Nephron (organoid): ENCODE measurements at regions not wholly inside any gene's neighbourhood (a gene's known extent, or its start where the extent isn't known, plus 50 kb on each side); places are given as distances from the start of the nearest gene placed in this dataset.

Source experiments
- H3K27ac Mint-ChIP-seq, 3 experiments: 2 replicates each; pipeline ENCODE4 v1.8.0; 2020; ENCODE audit warnings: mixed read lengths in 3 of 3, mild to moderate bottlenecking in 2 of 3, moderate library complexity in 1 of 3
- H3K27me3 Mint-ChIP-seq: 2 replicates; pipeline ENCODE4 v1.8.0; 2021; ENCODE audit warnings: low read depth, mild to moderate bottlenecking, moderate library complexity, mixed read lengths
- H3K36me3 Mint-ChIP-seq: 2 replicates; pipeline ENCODE4 v1.8.0; 2020; ENCODE audit warnings: low read depth, mixed read lengths
- H3K4me1 Mint-ChIP-seq: 2 replicates; pipeline ENCODE4 v1.8.0; 2020; ENCODE audit warnings: mixed read lengths
- H3K4me3 Mint-ChIP-seq, 3 experiments: 2 replicates each; pipeline ENCODE4 v1.8.0; 2020; ENCODE audit warnings: mild to moderate bottlenecking in 3 of 3, mixed read lengths in 3 of 3, moderate library complexity in 2 of 3
- H3K9me3 Mint-ChIP-seq: 2 replicates; pipeline ENCODE4 v1.8.0; 2020; ENCODE audit warnings: mixed read lengths
- TF ChIP-seq, protein P1 (sequence below), 3 experiments: fragments of 200-600 bp; sonication (generic); IDR thresholded peaks; one replicate each; pipeline ENCODE4 v1.5.0; 2021; ENCODE audit warnings: antibody characterized with exemption in 3 of 3; ENCODE audit not compliant: unreplicated experiment in 3 of 3

DNA sequence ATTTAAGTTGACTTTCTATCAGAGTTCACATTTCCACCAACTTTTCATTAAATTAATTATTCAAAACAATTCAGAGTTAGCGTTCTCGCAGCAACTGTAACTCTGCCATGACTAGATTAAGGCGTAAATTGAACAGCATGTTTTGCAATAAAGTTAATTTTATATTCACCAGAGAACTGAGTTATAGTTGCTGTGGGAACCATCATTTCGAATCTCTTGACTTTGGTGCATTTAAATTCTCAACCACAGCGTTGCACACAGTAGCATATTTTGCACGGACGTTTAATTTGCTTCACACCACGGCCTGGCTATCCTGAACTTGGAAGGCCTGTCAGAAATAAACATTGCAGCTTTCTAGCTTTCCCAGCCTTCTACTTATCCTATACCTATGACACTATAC is 144.3 kb upstream of the WWC1 start:
- Mint-ChIP-seq H3K27ac (peak overlapping the region in 1 of 3 experiments; percentile 29), H3K4me1 (peaks cover 10% of the 10 kb centered on the region), H3K9me3 (peaks cover 6% of the 10 kb centered on the region), H3K4me3 (no peak overlapping the region), H3K36me3 (no peaks in the 10 kb centered on the region), H3K27me3 (peaks cover 15% of the 10 kb centered on the region)
- TF ChIP-seq, protein P1, sequence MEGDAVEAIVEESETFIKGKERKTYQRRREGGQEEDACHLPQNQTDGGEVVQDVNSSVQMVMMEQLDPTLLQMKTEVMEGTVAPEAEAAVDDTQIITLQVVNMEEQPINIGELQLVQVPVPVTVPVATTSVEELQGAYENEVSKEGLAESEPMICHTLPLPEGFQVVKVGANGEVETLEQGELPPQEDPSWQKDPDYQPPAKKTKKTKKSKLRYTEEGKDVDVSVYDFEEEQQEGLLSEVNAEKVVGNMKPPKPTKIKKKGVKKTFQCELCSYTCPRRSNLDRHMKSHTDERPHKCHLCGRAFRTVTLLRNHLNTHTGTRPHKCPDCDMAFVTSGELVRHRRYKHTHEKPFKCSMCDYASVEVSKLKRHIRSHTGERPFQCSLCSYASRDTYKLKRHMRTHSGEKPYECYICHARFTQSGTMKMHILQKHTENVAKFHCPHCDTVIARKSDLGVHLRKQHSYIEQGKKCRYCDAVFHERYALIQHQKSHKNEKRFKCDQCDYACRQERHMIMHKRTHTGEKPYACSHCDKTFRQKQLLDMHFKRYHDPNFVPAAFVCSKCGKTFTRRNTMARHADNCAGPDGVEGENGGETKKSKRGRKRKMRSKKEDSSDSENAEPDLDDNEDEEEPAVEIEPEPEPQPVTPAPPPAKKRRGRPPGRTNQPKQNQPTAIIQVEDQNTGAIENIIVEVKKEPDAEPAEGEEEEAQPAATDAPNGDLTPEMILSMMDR (IDR thresholded peaks at IDR 0.05; ENCODE audit: unreplicated experiment in 3 of 3): no peak

DNA sequence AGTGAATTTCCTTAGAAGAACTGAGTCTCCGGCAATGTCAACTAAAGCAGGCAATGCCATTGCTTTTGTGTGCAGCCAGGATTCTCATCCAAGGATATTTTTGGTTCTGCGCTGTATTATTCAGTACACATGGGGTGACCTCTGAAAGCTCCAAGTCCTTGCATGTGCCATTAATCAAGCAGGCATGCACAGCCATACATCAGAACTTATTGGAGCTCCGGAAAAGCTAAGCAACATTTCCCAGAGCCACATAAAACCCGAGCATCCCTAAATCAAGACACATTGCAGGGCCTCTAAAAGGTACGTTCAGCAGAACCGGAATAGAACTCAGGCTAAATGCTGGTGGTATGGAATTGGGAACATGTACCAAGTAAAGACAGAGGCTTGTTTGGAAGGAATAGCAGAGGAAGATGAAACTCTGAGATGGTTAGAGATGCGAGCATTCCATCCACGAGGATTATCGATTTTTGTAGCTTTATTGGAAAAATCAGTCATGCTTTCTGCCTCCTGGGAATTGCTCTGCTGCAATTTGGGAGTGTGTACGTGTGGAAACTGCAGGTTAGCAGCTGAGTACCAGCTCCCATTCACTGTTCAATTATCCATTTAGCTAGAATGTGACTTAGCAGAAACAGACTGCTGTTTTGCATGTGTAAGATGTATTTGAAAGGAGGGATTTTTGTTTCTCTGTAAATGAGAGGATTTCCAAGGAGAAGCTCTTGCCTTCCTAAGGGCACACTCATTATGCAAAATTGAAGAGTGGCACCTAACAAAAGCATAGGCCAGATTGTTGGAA is 143.7 kb upstream of the WWC1 start:
- peaks cover 15% of the 10 kb centered on the region for H3K27me3 Mint-ChIP-seq
- peaks cover 6% of the 10 kb centered on the region for H3K9me3 Mint-ChIP-seq
- H3K27ac Mint-ChIP-seq: peak overlapping the region in 2 of 3 experiments; percentile 29 to 44
- H3K4me3 Mint-ChIP-seq: no peak overlapping the region
- H3K4me1 Mint-ChIP-seq: peaks cover 10% of the 10 kb centered on the region
- H3K36me3 Mint-ChIP-seq: no peaks in the 10 kb centered on the region
- TF ChIP-seq, protein P1 (IDR thresholded peaks at IDR 0.05; ENCODE audit: unreplicated experiment in 3 of 3): no peak

DNA sequence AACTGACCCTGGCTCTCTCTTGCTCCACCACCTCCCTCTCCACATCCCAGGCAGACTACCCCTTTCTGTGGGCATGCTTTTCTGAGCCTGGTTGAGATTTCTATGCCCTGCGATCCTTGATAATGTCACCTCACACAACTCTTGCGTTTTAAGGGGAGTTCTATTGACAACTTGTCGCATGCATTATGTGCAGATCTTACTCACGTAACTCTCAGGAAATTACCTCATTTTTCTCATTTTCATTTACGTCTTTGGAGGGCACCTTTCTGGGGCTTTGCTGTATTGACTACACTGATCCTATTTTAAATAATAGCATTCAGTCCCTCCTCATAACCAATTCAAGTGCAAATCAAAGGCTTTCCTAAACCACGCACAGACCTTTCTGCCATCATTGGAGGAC is 140.4 kb upstream of the WWC1 start:
- Mint-ChIP-seq H3K36me3 (no peaks in the 10 kb centered on the region), H3K4me1 (peaks cover 16% of the 10 kb centered on the region), H3K4me3 (no peak overlapping the region), H3K27me3 (peaks cover 22% of the 10 kb centered on the region), H3K9me3 (peaks cover 2% of the 10 kb centered on the region), H3K27ac (no peak overlapping the region)
- TF ChIP-seq, protein P1 (IDR thresholded peaks at IDR 0.05; ENCODE audit: unreplicated experiment in 3 of 3): no peak

DNA sequence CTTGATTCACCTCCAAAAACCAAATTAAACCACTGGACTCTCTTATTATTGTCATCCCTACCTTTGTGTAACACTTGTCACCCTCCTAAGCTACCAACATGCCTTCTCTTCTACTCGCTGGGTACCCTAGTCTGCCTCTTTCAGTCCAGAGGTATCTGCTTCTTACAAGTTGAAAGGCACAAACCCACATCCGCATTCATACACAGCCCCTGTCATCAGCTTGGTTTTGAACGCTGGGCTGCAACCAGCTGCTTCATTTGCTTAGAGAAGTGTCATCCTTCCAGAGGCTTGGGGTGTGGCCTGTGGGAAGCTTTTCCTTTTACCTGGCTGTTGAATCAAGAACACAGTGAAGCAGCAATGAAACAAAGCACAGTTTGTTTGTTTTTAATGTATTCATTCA is 138.8 kb upstream of the WWC1 start:
- no peaks in the 10 kb centered on the region for H3K36me3 Mint-ChIP-seq
- no peak overlapping the region for H3K4me3 Mint-ChIP-seq
- TF ChIP-seq, protein P1 (IDR thresholded peaks at IDR 0.05; ENCODE audit: unreplicated experiment in 3 of 3): no peak
- H3K27ac Mint-ChIP-seq: no peak overlapping the region
- H3K27me3 Mint-ChIP-seq: peaks cover 24% of the 10 kb centered on the region
- H3K4me1 Mint-ChIP-seq: peaks cover 9% of the 10 kb centered on the region
- no peaks in the 10 kb centered on the region for H3K9me3 Mint-ChIP-seq

DNA sequence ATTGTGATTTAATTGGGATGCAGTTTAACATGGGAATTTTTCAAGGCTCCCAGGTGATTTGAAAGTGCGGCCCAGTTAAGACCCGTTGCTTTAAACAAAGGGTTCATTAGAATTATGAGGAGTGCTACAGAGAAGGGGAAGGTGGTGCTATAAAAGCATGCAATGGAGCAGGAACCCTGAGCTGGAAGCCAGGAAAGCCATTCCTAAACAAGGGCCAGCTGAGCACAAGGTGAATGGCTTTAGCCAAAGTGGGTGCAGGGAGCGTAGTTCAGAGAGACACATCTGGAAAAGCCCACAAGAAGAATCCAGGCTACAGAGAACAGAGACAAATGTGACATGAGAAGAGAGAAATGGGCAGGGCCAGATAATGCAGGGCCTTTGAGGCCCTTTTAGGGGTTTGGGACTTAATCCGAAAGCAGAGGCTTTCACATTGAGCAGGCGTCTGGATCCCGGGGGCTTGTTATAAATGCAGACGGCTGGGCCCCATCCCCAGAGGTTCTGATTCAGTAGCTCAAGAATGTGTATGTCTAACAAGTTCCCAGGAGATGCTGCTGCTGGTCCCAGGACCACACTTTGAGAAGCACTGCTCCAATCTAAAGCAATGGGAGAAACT is 138.1 kb upstream of the WWC1 start:
- Mint-ChIP-seq H3K27me3 (peaks cover 24% of the 10 kb centered on the region), H3K4me3 (no peak overlapping the region)
- TF ChIP-seq, protein P1 (IDR thresholded peaks at IDR 0.05; ENCODE audit: unreplicated experiment in 3 of 3): no peak

More for the DNA sequence above, 138.1 kb upstream of the WWC1 start:
- peak overlapping the region in 2 of 3 experiments; percentile 2 to 9 for H3K27ac Mint-ChIP-seq
- peaks cover 6% of the 10 kb centered on the region for H3K4me1 Mint-ChIP-seq
- H3K36me3 Mint-ChIP-seq: no peaks in the 10 kb centered on the region
- H3K9me3 Mint-ChIP-seq: no peaks in the 10 kb centered on the region
